HG03558 (cell line): ENCODE measurements at regions not wholly inside any gene's neighbourhood (a gene's known extent, or its start where the extent isn't known, plus 50 kb on each side); places are given as distances from the start of the nearest gene placed in this dataset.
A peak's percentile ranks its signal among the peaks of the same experiment; 100 is the strongest.
"Not testable (repeated sequence)": the region's sequence is repeated elsewhere in the genome, so short reads cannot be mapped to it uniquely, and the experiment has no call there.

Source experiments
- ATAC-seq: cut with Tn5 transposase; IDR thresholded peaks from one replicate; pipeline ENCODE4 v1.9.1; 2021; ENCODE audit warnings: moderate number of reproducible peaks; ENCODE audit not compliant: unreplicated experiment; ENCODE audit errors: extremely low read depth

DNA sequence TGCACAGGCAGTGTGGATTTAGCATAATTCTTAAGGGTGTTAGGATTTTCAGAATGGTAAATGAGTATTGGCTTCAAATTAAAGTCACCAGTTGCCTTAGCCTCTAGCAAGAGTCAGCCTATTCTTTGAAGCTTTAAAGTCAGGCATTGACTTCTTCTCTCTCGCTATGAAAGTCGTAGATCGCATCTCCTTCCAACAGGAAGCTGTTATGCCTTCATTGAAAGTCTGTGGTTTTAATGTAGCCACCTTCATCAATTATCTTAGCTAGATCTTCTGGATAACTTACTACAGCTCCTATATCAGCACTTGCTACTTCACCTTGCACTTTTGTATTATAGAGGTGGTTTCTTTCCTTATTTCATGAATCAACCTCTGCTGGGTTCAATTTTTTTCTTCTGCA, 320.2 kb downstream of the PTPRC start:
- ATAC-seq: no peak

GRCh38 chr1:198959676-198960075, 320.8 kb downstream of the PTPRC start:
- no peak for ATAC-seq

GRCh38 chr1:198963796-198964195, 325.0 kb downstream of the PTPRC start:
- not testable (repeated sequence) for ATAC-seq

GRCh38 chr1:198966519-198966918, 327.7 kb downstream of the PTPRC start:
- ATAC-seq: no peak

GRCh38 chr1:198967566-198967965, 328.7 kb downstream of the PTPRC start:
- no peak for ATAC-seq

GRCh38 chr1:198968866-198969265, 330.0 kb downstream of the PTPRC start:
- ATAC-seq: no peak

DNA sequence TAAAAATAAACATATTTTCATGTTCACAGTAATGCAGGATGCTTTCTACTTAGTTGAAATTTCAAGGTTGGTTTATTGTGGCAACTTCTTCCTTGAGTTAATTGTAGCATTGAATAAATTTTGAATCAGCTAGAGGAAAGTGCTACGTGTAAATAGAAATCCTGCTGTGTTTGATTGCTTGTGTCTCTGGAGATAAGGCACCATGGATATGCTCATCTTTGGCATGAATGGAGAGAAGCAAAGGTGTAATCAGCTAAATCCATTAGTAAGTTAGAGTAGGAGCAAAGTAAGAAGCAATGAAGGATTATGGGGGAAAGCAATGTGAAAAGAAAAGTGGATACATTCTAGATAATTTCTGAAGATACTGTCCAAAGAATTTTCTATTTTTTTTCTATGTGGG, 331.1 kb downstream of the PTPRC start:
- ATAC-seq: no peak

GRCh38 chr1:198970916-198971315, 332.1 kb downstream of the PTPRC start:
- ATAC-seq: no peak

DNA sequence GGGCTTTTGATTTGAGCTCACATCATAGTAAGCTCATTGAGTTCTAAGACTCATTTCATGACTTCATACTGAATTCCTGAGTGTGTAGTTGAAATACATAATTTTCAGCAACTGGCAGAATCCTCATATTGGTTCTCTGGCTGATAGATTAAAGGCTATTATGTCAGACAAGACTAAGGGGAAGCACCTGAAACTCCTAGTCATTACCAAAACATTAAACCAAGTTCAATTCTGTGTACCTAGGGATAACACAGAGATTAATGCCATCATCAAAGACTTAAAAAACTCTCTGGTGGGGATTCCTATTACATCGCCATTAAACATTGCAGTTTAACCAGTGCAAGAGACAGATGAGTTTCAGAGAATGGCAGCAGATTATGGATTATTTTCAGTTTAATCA, 339.1 kb downstream of the PTPRC start:
- ATAC-seq: no peak

- ATAC-seq: no peak
Observed at GRCh38 chr1:198978523-198978922, 339.7 kb downstream of the PTPRC start.

- no peak for ATAC-seq
Observed at GRCh38 chr1:198986036-198986435, 347.2 kb downstream of the PTPRC start.

GRCh38 chr1:198986442-198986841, 347.6 kb downstream of the PTPRC start:
- ATAC-seq: no peak

DNA sequence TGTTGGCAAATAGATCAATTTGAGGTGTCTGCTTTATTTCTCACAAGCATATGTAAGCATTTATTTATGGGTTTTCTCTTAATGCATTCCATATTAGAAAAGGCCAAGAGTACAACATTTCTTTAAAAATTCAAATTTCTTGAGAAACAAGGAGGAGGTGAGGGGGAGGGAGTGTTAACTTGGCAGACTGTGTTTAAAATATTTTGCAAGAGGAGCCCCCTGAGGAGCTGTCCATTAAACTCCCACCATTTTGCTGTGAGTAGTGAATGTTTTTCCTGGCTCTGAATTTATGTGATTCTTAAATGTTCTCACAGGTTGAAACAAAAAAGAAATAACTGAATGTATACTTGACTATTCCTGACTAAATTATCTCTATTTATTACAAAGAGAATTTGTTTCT, 363.8 kb downstream of the PTPRC start:
- no peak for ATAC-seq

DNA sequence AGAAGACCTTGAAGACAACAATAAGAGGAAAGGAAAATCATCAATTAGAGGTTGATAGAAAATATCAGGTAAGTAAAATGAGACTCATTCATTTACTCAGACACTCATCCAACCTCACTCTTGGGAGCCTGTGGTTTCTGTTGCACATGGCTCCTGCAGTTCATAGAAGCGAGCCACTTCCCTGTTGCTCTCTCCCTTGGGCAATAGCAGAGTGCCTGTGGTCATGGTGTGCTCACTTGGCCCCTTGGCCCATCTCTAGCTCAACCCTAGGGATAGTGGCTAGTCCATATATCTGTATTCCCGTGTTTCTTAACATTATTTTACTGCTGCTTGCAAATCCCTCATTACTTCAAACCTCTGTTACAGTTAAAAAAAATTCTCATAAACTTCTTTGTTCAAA, 368.6 kb downstream of the PTPRC start:
- ATAC-seq: no peak

DNA sequence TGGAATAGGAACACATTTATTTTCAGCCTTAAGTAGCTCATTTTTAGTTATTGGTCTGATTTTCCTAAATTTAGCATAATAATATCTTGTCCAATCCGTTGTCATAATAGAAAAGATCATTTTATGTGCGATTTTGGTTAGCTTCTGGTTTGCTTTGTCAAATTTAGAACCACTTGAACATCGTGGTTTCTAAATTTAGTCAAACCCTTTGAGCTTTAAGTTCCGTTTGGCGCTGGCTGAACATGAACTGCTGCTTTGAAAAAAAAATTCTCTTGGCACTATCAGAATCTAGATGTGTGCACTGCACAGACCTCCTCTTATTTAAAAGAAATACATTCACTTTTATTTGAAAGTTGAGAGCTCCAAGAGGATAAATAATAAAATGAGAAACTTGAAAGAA, 370.6 kb downstream of the PTPRC start:
- ATAC-seq: peak; percentile 59

DNA sequence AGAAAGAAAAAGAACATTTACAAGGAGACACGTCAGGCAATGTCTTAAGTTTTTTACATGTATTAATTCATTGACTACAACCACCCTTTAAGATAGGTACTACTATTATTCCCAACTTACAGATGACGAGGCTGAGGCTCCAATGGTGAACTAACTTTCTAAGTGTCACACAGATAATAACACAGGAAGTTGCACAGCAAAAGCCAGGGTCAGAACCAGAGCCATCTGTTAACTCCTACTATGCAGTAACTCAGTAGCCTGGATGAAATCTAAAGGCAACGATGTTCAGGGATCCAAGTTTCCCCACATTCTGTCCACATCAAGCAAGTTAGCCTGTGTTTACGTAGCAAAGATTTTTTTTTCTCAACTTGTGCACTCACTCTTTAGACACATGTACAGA, 371.7 kb downstream of the PTPRC start:
- no peak for ATAC-seq

GRCh38 chr1:199010933-199011332, 372.1 kb downstream of the PTPRC start:
- ATAC-seq: no peak

DNA sequence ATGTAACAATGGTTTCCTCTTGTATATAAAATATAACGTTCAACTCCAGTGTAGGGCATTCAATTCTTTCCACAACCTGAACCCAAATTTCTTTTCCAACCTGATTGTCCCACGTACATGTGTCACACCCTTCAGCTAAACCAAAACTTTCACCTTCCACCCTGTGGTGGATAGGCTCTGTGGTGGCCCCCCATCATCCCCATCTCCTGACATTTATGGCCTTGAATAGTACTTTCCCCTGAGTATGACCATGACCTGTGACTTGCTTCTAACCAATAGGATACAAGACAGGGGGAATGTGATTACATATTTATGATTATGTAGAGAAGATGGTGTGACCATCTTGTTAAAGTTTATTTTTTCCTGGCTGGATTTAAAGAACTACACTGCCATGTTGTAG, 377.0 kb downstream of the PTPRC start:
- ATAC-seq: no peak

DNA sequence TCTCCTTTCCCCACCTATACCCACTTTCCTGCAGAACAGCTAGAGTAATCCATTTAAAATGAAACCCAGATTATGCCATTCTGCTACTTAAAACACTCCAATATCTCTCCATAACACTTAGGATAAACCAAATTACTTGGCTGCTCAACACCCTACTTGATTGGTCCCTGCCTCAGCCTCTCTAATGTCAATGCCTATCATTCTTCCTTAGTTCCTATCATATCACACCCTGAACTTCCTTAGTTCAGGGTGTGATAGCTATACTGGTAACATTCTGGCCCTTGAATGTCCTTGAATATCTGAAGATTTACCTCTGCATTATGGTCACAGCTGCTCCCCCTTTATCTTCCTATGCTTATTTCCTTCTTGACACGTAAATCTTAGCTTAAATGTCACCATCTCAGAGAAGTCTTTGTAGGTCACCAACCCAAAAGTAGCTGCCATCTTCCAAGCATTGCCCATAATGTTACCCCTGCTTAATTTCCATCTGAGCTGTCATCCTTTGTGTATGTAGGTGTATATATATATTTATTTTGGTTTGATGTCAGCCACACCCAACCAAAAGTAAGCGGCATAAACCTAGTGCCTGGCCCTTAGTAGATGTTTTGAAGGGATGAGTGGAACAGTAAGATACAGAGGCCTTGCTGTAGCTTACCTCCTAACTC, 379.8 kb downstream of the PTPRC start:
- ATAC-seq: no peak

DNA sequence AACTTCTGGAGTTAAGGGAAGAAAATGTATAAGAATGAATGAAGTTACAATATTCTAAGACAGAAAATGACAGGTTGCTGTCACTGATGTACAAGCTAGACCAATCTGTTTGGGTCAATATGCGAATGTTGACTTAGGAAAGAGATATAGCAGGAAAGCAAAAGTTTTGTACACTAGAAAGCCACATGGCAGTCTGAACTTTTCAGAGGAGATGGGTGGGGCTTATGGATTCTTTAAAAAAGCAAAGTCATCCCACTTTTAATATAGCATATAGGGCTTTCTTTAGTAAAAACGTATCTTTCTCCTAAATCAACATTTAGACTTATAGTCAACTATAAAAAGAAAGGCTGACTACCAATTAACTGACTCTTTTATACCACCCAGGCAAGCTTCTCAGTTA, 381.2 kb downstream of the PTPRC start:
- no peak for ATAC-seq

DNA sequence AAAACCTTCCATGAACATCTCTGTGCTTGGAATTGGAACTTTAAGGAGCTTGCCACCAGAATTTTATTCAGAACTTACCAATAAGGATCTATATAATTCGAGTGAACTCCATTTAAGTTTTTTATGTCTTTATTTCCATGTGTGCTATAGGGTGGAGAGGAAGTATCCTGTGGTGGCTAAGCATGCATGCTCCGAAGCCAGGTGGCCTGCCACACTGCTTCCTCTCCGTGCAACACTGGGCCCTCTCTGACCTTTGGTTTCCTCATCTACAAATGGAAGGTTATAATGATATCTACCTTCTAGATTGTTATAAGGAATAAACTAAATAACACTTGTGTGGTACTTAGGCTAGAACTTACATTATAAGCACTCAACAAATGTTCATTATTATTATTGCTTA, 382.1 kb downstream of the PTPRC start:
- no peak for ATAC-seq

GRCh38 chr1:199029401-199029800, 390.6 kb downstream of the PTPRC start:
- ATAC-seq: no peak

- no peak for ATAC-seq
Observed at GRCh38 chr1:199029855-199030254, 391.0 kb downstream of the PTPRC start.
